SK-N-MC (cell line): ENCODE measurements at regions not wholly inside any gene's neighbourhood (a gene's known extent, or its start where the extent isn't known, plus 50 kb on each side); places are given as distances from the start of the nearest gene placed in this dataset.

ENCODE experiments used
- EZH2 ChIP-seq: fragments of 200-600 bp; sonication (generic); IDR thresholded peaks from one replicate; pipeline ENCODE4 v1.6.1; 2017; ENCODE audit warnings: antibody characterized with exemption
- POLR2AphosphoS5 ChIP-seq: IDR thresholded peaks from 2 replicates; pipeline ENCODE4 v1.6.1; 2012; ENCODE audit warnings: mild to moderate bottlenecking, low read depth, low read length, borderline replicate concordance

- TF ChIP-seq EZH2 = no peak
- no peak for TF ChIP-seq POLR2AphosphoS5
These were observed 149.5 kb downstream of the CCNG2 start for GRCh38 chr4:77306496-77306895.
